Lung (tissue), 11 donors: ENCODE measurements at regions not wholly inside any gene's neighbourhood (a gene's known extent, or its start where the extent isn't known, plus 50 kb on each side); places are given as distances from the start of the nearest gene placed in this dataset.

Source experiments
- ATAC-seq: fragments of 200-7000 bp; cut with Tn5 transposase; one replicate; pipeline ENCODE4 v1.9.1; 2020; ENCODE audit warnings: moderate number of reproducible peaks; ENCODE audit not compliant: insufficient read depth, low FRiP score
- DNase-seq, 3 donors: peaks; one replicate each; pipeline ENCODE4 v3.0.0-alpha.2; 2013 to 2017
- H3K27ac ChIP-seq, 2 donors: one replicate each; pipeline ENCODE4 v1.5.1; 2013; ENCODE audit warnings: mild to moderate bottlenecking in 2 of 2, moderate library complexity in 2 of 2, control low read depth in 1 of 2, inconsistent platforms in 1 of 2, low read depth in 1 of 2, low read length in 1 of 2
- H3K27me3 ChIP-seq, 3 donors: one replicate each; pipeline ENCODE4 v1.5.1; 2013; ENCODE audit warnings: low read length in 2 of 3; ENCODE audit not compliant: control insufficient read depth in 3 of 3, insufficient read depth in 3 of 3
- H3K36me3 ChIP-seq, 4 donors: one replicate each; pipeline ENCODE4 v1.5.1; 2013; ENCODE audit warnings: low read length in 4 of 4, mild to moderate bottlenecking in 1 of 4, moderate library complexity in 1 of 4; ENCODE audit not compliant: control insufficient read depth in 4 of 4, insufficient read depth in 4 of 4
- H3K4me1 ChIP-seq, 5 donors: one replicate each; pipeline ENCODE4 v1.5.1; 2013; ENCODE audit warnings: low read length in 5 of 5, mild to moderate bottlenecking in 2 of 5, moderate library complexity in 1 of 5; ENCODE audit not compliant: control insufficient read depth in 5 of 5, insufficient read depth in 5 of 5
- H3K4me3 ChIP-seq: one replicate; pipeline ENCODE4 v1.5.1; 2013; ENCODE audit warnings: mild to moderate bottlenecking, control low read depth, moderate library complexity
- H3K9ac ChIP-seq, 2 donors: one replicate each; pipeline ENCODE4 v1.5.1; 2013; ENCODE audit warnings: low read length in 2 of 2, control low read depth in 1 of 2; ENCODE audit not compliant: insufficient read depth in 1 of 2
- H3K9me3 ChIP-seq, 4 donors: one replicate each; pipeline ENCODE4 v1.5.1; 2013; ENCODE audit warnings: low read length in 3 of 4, mild to moderate bottlenecking in 1 of 4, moderate library complexity in 1 of 4; ENCODE audit not compliant: control insufficient read depth in 4 of 4, insufficient read depth in 3 of 4
- WGBS, 2 donors: extraction: QIAGEN DNeasy Blood & Tissue Kit; methylation state at CpG; one replicate each; pipeline ENCODE4 v1.1.7; 2013; 5-methylcytosine and 5-hydroxymethylcytosine counted together
- TF ChIP-seq, protein P1 (sequence below): IDR thresholded peaks from 2 replicates; pipeline ENCODE4 v1.5.1; 2012; ENCODE audit warnings: mild to moderate bottlenecking; ENCODE audit errors: control extremely low read depth, extremely low read depth
- donor health status: control.
- donor health status: control.
- donor health status: Bipolar disorder and iron deficiency.
- donor health status: healthy.
- donor health status: DM: yes; HTN: yes; CAD: no.

DNA sequence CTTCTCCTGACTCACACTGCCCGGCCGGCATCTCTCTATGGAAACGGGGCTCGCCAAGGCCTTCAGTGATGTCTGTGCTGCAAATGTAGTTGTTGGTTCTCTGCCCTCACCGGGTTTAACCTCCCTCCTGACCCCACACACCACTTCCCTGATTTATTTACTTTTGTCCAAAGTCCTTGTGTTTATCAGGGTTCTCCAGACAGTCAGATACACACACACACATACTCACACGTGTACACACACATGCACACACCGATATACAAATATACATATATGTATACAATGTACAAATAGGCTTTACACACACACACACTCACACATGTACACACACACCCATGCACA, 647.0 kb downstream of the BRD1 start:
- DNase-seq = no peak
- Histone ChIP-seq H3K27ac (no peak overlapping the region), H3K4me3 (no peak overlapping the region), H3K9me3 (peaks cover 0 to 12% (median 0%) of the 10 kb centered on the region in 4 donors), H3K36me3 (no peaks in the 10 kb centered on the region), H3K27me3 (no peaks in the 10 kb centered on the region), H3K9ac (no peak overlapping the region), H3K4me1 (no peaks in the 10 kb centered on the region)
- no peak for ATAC-seq
- 73 to 83% methylated on average over 7 of the region's 7 CpGs for WGBS, 2 donors
- TF ChIP-seq, protein P1, sequence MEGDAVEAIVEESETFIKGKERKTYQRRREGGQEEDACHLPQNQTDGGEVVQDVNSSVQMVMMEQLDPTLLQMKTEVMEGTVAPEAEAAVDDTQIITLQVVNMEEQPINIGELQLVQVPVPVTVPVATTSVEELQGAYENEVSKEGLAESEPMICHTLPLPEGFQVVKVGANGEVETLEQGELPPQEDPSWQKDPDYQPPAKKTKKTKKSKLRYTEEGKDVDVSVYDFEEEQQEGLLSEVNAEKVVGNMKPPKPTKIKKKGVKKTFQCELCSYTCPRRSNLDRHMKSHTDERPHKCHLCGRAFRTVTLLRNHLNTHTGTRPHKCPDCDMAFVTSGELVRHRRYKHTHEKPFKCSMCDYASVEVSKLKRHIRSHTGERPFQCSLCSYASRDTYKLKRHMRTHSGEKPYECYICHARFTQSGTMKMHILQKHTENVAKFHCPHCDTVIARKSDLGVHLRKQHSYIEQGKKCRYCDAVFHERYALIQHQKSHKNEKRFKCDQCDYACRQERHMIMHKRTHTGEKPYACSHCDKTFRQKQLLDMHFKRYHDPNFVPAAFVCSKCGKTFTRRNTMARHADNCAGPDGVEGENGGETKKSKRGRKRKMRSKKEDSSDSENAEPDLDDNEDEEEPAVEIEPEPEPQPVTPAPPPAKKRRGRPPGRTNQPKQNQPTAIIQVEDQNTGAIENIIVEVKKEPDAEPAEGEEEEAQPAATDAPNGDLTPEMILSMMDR = no peak

DNA sequence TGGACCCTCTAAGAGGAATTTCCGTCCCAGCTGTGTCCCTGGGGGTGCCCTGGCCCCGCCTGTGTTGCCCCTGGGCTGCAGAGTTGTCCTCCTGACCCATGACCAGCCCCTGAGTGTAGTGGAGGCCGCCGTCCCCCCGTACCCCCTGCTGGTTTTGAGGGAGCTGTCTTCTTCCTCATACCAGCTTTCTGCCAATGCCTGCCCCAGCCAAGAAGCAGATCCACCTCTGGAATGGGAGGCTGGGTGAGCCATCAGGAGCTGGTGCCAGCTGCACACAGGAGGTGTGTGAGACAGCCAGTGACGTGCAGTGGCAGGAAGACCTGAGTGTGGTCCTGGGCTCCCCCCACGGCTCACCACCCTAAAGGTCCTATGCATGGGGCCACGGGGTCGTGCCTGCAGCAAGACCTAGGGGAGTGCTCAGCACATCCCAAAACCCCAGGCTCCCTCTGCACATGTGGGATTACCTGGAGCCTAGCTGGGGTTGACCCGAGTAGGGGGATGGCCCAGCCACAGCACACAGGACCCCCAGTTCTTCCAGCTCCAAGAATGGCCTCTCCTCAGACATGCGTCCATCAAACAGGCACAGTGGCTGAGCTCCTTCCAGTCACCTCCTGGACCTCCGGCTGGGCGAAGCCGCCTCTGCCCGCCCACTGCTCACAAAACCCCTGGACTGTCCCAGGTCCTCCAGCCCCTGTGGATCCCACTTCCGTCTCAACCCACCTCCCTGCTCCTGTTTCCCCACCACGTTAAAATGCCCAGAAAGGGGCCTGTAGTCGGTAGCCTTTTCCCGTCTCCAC, 647.6 kb downstream of the BRD1 start:
- Histone ChIP-seq H3K4me3 (no peak overlapping the region), H3K27ac (no peak overlapping the region), H3K27me3 (no peaks in the 10 kb centered on the region), H3K9ac (no peak overlapping the region), H3K4me1 (no peaks in the 10 kb centered on the region), H3K36me3 (no peaks in the 10 kb centered on the region), H3K9me3 (peaks cover 0 to 12% (median 0%) of the 10 kb centered on the region in 4 donors)
- TF ChIP-seq, protein P1 = no peak
- DNase-seq (no peak), ATAC-seq (no peak)
- 79 to 85% methylated on average over 19 of the region's 19 CpGs for WGBS, 2 donors

DNA sequence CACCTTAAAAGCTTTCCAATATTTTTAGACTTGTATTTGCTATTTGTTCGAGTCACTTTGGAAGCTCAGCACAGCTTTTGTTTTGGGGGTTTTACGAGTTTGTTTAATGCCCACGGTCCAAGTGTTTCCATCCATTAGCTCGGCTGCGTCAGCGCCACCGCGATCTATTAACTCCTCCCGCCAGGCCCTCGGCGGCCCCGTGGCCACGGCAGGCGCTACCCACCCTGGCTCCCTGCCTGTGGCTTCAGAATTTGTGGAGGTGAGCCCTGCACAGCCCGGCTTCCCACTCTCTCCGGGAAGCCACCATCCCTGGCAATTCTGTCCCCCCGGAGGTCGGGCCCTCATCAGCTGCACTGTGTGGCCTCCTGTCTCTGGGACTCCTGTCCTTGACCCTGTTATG, 648.5 kb downstream of the BRD1 start:
- WGBS, 2 donors = 87 to 92% methylated on average over 18 of the region's 18 CpGs
- Histone ChIP-seq H3K27me3 (peaks cover 0 to 3% (median 0%) of the 10 kb centered on the region in 3 donors), H3K4me1 (no peaks in the 10 kb centered on the region), H3K9ac (no peak overlapping the region), H3K36me3 (no peaks in the 10 kb centered on the region), H3K9me3 (peaks cover 0 to 12% (median 0%) of the 10 kb centered on the region in 4 donors), H3K27ac (no peak overlapping the region), H3K4me3 (no peak overlapping the region)
- DNase-seq (no peak), ATAC-seq (no peak)
- TF ChIP-seq, protein P1 = no peak
